K562 (cell line): ENCODE measurements at regions not wholly inside any gene's neighbourhood (a gene's known extent, or its start where the extent isn't known, plus 50 kb on each side); places are given as distances from the start of the nearest gene placed in this dataset.

Experiments used
- ATAC-seq: fragments of 200-7000 bp; cut with Tn5 transposase; 3 replicates; pipeline ENCODE4 v1.9.1; 2020; ENCODE audit warnings: moderate library complexity
- BruUV-seq: library from RNA; stranded (reverse); fragments of 400-500 nt; replicated peaks from 2 replicates; lab custom pipeline; 2021; lab: Mats Ljungman, UMichigan
- CTCF ChIA-PET: fragments of 300-600 bp; formaldehyde crosslinking; extraction: SDS; loops from one replicate; lab custom pipeline; 2021; ENCODE audit warnings: low intra/inter-chr PET ratio; lab: Yijun Ruan, JAX
- POLR2A ChIA-PET: fragments of 300-600, 350-650 bp; sonication (Branson Sonifier 250); formaldehyde crosslinking; extraction: SDS; loops from one replicate; lab custom pipeline; 2021; ENCODE audit warnings: antibody characterized with exemption, inconsistent platforms; lab: Yijun Ruan, JAX
- DNase-seq, 4 experiments: peaks; one replicate each; pipeline versions ENCODE4 v3.0.0 to v3.0.0-alpha.2; 2011 to 2018; ENCODE audit warnings: low spot score in 3 of 4, mixed read lengths in 3 of 4; ENCODE audit errors: extremely low read depth in 1 of 4
- FAIRE-seq: peaks from 2 replicates; lab custom pipeline; 2011; peaks lifted over from hg19 to GRCh38; lab: Jason Lieb, UNC
- H2AFZ ChIP-seq: 2 replicates; pipeline ENCODE4 v1.6.0; 2011; ENCODE audit warnings: low read depth, low read length, control low read depth, inconsistent platforms
- H3K27ac ChIP-seq: fragments of 200-600 bp; 3 replicates; pipeline ENCODE4 v1.8.0; 2011; ENCODE audit warnings: low read depth, mild to moderate bottlenecking, control low read depth, inconsistent platforms, low read length, moderate library complexity, mixed read lengths; ENCODE audit errors: extremely low read depth
- H3K27me3 ChIP-seq, 2 experiments: fragments of 300-600 bp in 1 of 2; 2 replicates in 1 of 2; 3 replicates in 1 of 2; pipeline versions ENCODE4 v1.6.0 to v1.8.0; 2011; ENCODE audit warnings: inconsistent platforms in 2 of 2, low read length in 2 of 2, mild to moderate bottlenecking in 1 of 2, mixed read lengths in 1 of 2, moderate library complexity in 1 of 2; ENCODE audit not compliant: control insufficient read depth in 2 of 2, insufficient read depth in 2 of 2
- H3K36me3 ChIP-seq: fragments of 300-600 bp; 3 replicates; pipeline ENCODE4 v1.8.0; 2011; ENCODE audit warnings: mild to moderate bottlenecking, low read length, inconsistent platforms; ENCODE audit not compliant: control insufficient read depth, insufficient read depth
- H3K4me1 ChIP-seq, 2 experiments: fragments of 200-600 bp in 1 of 2; replicated peaks in 1 of 2; 2 replicates in 1 of 2; 3 replicates in 1 of 2; pipeline versions ENCODE4 v1.5.1 to v1.8.0; 2011; ENCODE audit warnings: inconsistent platforms in 2 of 2, low read length in 2 of 2, mild to moderate bottlenecking in 1 of 2, mixed read lengths in 1 of 2, moderate library complexity in 1 of 2; ENCODE audit not compliant: control insufficient read depth in 2 of 2, insufficient read depth in 2 of 2
- H3K4me2 ChIP-seq: 2 replicates; pipeline ENCODE4 v1.6.1; 2011; ENCODE audit warnings: low read length, control low read depth, inconsistent platforms, mixed read lengths; ENCODE audit not compliant: insufficient read depth
- H3K4me3 ChIP-seq: fragments of 200-600 bp; sonication (generic), shearing (Covaris generic); 2 replicates; pipeline ENCODE4 v1.5.1; 2016; ENCODE audit warnings: control low read depth, inconsistent platforms
- H3K79me2 ChIP-seq: fragments of 200-600 bp; 3 replicates; pipeline ENCODE4 v1.8.0; 2011; ENCODE audit warnings: low read length, inconsistent platforms; ENCODE audit not compliant: control insufficient read depth, insufficient read depth
- H3K9ac ChIP-seq, 2 experiments: 2 replicates each; pipeline versions ENCODE4 v1.6.0 to v1.6.1; 2011; ENCODE audit warnings: low read depth in 2 of 2, low read length in 2 of 2, control low read depth in 1 of 2, inconsistent platforms in 1 of 2, mild to moderate bottlenecking in 1 of 2, mixed read lengths in 1 of 2; ENCODE audit not compliant: insufficient read depth in 1 of 2
- H3K9me1 ChIP-seq: one replicate; pipeline ENCODE4 v1.6.0; 2011; ENCODE audit warnings: inconsistent platforms, mild to moderate bottlenecking, low read length, moderate library complexity; ENCODE audit not compliant: control insufficient read depth, insufficient read depth
- H3K9me3 ChIP-seq: replicated peaks from 2 replicates; pipeline ENCODE4 v1.5.1; 2011; ENCODE audit warnings: low read depth, low read length, inconsistent platforms; ENCODE audit not compliant: control insufficient read depth, insufficient read depth
- H4K20me1 ChIP-seq: replicated peaks from 2 replicates; pipeline ENCODE4 v1.6.1; 2011; ENCODE audit warnings: low read length, inconsistent platforms, mixed read lengths; ENCODE audit not compliant: control insufficient read depth, insufficient read depth
- C11orf30 ChIP-seq: fragments of 450-650 bp; IDR thresholded peaks from 2 replicates; pipeline ENCODE4 v1.6.1; 2016; ENCODE audit warnings: low read depth, mild to moderate bottlenecking
- ELF4 ChIP-seq: fragments of 450-650 bp; formaldehyde crosslinking; IDR thresholded peaks from 2 replicates; pipeline ENCODE4 v1.4.0; 2022; ENCODE audit warnings: missing genetic modification characterization
- MAFF ChIP-seq: IDR thresholded peaks from 2 replicates; pipeline ENCODE4 v1.6.1; 2012; ENCODE audit warnings: low read length, improper control_type of control experiment
- MAFG ChIP-seq: fragments of 450-650 bp; conservative IDR thresholded peaks from 2 replicates; pipeline ENCODE4 v1.6.1; 2016; ENCODE audit warnings: missing genetic modification characterization, missing compliant biosample characterization
- MCM3 ChIP-seq: fragments of 450-650 bp; IDR thresholded peaks from 2 replicates; pipeline ENCODE4 v1.6.1; 2016
- ZNF134 ChIP-seq: fragments of 250-450 bp; sonication (Bioruptor Pico); conservative IDR thresholded peaks from 2 replicates; pipeline ENCODE4 v1.4.0; 2020
- ZNF316 ChIP-seq: fragments of 450-650 bp; IDR thresholded peaks from 2 replicates; pipeline ENCODE4 v1.6.1; 2016
- ZNF507 ChIP-seq: conservative IDR thresholded peaks from 2 replicates; pipeline ENCODE4 v1.6.1; 2017; ENCODE audit warnings: missing genetic modification characterization, missing compliant biosample characterization
- WGBS: fragments of 100-300 bp; shearing (Covaris generic); methylation state at CpG from one replicate; pipeline ENCODE4 v1.1.6; 2016; ENCODE audit warnings: low coverage, mixed read lengths; ENCODE audit not compliant: insufficient coverage; ENCODE audit errors: missing lambda C conversion rate; 5-methylcytosine and 5-hydroxymethylcytosine counted together
- in situ Hi-C: fragments of 300-500 bp; cut with MboI; formaldehyde crosslinking; loops from 4 replicates; pipeline ENCODE4 v1.15.0; 2018; ENCODE audit warnings: inconsistent platforms, mixed read lengths
- intact Hi-C: fragments of 100-400 bp; cut with micrococcal nuclease; formaldehyde crosslinking; loops from 2 replicates; pipeline ENCODE4 v1.14.2; 2022
- TF ChIP-seq, protein P1 (sequence below): fragments of 450-650 bp; IDR thresholded peaks from 2 replicates; pipeline ENCODE4 v1.6.1; 2018; ENCODE audit not compliant: partially characterized antibody
- TF ChIP-seq, protein P2 (sequence below): fragments of 250-450 bp; sonication (Bioruptor Pico); IDR thresholded peaks from 2 replicates; pipeline ENCODE4 v1.4.0; 2020; ENCODE audit warnings: mild to moderate bottlenecking, moderate library complexity, borderline replicate concordance
- TF ChIP-seq, protein P3 (sequence below): fragments of 150-350 bp; conservative IDR thresholded peaks from 2 replicates; pipeline ENCODE4 v1.6.1; 2014; ENCODE audit warnings: low read length
- TF ChIP-seq, protein P4 (sequence below): sonication (generic); formaldehyde crosslinking; IDR thresholded peaks from 2 replicates; pipeline ENCODE4 v1.8.1; 2023; ENCODE audit warnings: mild to moderate bottlenecking, missing genetic modification reagents

DNA sequence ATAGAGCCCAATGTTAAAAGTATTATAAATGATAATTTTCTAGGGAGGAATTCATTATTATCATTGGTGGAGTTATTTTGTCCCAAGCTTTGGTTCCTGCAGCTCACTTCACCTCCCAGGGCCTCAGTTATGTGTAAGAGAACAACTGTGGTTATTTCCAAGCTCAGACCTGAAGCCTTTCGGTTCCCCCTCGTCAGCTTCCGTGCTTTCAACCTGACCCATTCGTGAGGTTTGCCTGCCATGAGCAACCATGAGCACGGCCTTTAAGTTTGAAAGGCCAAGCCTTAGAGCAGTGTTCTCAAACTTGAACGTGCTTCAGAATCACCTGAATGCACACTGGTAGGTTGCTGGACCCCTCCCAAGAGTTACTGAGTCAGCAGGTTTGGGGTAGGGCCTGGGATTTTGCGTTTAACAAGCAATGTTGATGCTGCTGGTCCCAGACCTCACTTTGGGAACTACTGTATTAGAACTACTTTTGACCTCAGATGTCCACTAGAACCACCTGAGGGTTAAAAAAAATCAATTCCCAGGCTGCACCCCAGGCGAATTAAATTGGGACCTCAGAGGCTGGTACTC lies 133.0 kb upstream of the PRMT8 start:
- TF ChIP-seq ZNF134 (CRISPR knock-in tag): no peak
- no peak for TF ChIP-seq MCM3
- peak; percentile 47 for TF ChIP-seq MAFG (tag)
- TF ChIP-seq, protein P1, sequence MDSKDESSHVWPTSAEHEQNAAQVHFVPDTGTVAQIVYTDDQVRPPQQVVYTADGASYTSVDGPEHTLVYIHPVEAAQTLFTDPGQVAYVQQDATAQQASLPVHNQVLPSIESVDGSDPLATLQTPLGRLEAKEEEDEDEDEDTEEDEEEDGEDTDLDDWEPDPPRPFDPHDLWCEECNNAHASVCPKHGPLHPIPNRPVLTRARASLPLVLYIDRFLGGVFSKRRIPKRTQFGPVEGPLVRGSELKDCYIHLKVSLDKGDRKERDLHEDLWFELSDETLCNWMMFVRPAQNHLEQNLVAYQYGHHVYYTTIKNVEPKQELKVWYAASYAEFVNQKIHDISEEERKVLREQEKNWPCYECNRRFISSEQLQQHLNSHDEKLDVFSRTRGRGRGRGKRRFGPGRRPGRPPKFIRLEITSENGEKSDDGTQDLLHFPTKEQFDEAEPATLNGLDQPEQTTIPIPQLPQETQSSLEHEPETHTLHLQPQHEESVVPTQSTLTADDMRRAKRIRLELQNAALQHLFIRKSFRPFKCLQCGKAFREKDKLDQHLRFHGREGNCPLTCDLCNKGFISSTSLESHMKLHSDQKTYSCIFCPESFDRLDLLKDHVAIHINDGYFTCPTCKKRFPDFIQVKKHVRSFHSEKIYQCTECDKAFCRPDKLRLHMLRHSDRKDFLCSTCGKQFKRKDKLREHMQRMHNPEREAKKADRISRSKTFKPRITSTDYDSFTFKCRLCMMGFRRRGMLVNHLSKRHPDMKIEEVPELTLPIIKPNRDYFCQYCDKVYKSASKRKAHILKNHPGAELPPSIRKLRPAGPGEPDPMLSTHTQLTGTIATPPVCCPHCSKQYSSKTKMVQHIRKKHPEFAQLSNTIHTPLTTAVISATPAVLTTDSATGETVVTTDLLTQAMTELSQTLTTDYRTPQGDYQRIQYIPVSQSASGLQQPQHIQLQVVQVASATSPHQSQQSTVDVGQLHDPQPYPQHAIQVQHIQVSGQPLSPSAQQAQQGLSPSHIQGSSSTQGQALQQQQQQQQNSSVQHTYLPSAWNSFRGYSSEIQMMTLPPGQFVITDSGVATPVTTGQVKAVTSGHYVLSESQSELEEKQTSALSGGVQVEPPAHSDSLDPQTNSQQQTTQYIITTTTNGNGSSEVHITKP: no peak
- TF ChIP-seq MAFF: peak; percentile 31; the same call in 1 of the 2 replicates
- TF ChIP-seq C11orf30: peak; percentile 50
- TF ChIP-seq, protein P2, sequence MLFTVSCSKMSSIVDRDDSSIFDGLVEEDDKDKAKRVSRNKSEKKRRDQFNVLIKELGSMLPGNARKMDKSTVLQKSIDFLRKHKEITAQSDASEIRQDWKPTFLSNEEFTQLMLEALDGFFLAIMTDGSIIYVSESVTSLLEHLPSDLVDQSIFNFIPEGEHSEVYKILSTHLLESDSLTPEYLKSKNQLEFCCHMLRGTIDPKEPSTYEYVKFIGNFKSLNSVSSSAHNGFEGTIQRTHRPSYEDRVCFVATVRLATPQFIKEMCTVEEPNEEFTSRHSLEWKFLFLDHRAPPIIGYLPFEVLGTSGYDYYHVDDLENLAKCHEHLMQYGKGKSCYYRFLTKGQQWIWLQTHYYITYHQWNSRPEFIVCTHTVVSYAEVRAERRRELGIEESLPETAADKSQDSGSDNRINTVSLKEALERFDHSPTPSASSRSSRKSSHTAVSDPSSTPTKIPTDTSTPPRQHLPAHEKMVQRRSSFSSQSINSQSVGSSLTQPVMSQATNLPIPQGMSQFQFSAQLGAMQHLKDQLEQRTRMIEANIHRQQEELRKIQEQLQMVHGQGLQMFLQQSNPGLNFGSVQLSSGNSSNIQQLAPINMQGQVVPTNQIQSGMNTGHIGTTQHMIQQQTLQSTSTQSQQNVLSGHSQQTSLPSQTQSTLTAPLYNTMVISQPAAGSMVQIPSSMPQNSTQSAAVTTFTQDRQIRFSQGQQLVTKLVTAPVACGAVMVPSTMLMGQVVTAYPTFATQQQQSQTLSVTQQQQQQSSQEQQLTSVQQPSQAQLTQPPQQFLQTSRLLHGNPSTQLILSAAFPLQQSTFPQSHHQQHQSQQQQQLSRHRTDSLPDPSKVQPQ (CRISPR knock-in tag): no peak
- TF ChIP-seq ZNF316: peak; percentile 65
- TF ChIP-seq, protein P3, sequence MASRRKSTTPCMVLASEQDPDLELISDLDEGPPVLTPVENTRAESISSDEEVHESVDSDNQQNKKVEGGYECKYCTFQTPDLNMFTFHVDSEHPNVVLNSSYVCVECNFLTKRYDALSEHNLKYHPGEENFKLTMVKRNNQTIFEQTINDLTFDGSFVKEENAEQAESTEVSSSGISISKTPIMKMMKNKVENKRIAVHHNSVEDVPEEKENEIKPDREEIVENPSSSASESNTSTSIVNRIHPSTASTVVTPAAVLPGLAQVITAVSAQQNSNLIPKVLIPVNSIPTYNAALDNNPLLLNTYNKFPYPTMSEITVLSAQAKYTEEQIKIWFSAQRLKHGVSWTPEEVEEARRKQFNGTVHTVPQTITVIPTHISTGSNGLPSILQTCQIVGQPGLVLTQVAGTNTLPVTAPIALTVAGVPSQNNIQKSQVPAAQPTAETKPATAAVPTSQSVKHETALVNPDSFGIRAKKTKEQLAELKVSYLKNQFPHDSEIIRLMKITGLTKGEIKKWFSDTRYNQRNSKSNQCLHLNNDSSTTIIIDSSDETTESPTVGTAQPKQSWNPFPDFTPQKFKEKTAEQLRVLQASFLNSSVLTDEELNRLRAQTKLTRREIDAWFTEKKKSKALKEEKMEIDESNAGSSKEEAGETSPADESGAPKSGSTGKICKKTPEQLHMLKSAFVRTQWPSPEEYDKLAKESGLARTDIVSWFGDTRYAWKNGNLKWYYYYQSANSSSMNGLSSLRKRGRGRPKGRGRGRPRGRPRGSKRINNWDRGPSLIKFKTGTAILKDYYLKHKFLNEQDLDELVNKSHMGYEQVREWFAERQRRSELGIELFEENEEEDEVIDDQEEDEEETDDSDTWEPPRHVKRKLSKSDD: no peak
- TF ChIP-seq ELF4 (CRISPR knock-in tag): no peak
- no peak for TF ChIP-seq ZNF507
- TF ChIP-seq, protein P4, sequence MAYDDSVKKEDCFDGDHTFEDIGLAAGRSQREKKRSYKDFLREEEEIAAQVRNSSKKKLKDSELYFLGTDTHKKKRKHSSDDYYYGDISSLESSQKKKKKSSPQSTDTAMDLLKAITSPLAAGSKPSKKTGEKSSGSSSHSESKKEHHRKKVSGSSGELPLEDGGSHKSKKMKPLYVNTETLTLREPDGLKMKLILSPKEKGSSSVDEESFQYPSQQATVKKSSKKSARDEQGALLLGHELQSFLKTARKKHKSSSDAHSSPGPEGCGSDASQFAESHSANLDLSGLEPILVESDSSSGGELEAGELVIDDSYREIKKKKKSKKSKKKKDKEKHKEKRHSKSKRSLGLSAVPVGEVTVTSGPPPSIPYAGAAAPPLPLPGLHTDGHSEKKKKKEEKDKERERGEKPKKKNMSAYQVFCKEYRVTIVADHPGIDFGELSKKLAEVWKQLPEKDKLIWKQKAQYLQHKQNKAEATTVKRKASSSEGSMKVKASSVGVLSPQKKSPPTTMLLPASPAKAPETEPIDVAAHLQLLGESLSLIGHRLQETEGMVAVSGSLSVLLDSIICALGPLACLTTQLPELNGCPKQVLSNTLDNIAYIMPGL (CRISPR knock-in tag): no peak
- Histone ChIP-seq H3K4me1 (no peaks in the 10 kb centered on the region), H3K9me1 (no peaks in the 10 kb centered on the region), H3K36me3 (no peaks in the 10 kb centered on the region), H3K4me2 (no peak overlapping the region), H3K4me3 (no peak overlapping the region), H3K9ac (no peak overlapping the region), H3K27ac (no peak overlapping the region), H3K79me2 (no peaks in the 10 kb centered on the region), H4K20me1 (no peaks in the 10 kb centered on the region), H3K9me3 (no peaks in the 10 kb centered on the region), H3K27me3 (peaks cover 0 to 9% of the 10 kb centered on the region in 2 experiments; a peak in 2 of 5 replicates), H2AFZ (no peak overlapping the region)
- ATAC-seq (no peak), DNase-seq (no peak), FAIRE-seq (no peak)
- in situ Hi-C loops: no loop called here
- POLR2A ChIA-PET: no interaction called here
- BruUV-seq: no TSS peak
- WGBS: 0% methylated on average over 8 of the region's 8 CpGs
- CTCF ChIA-PET: no interaction called here
- intact Hi-C loops: no loop called here
